Islet precursor cell (in vitro differentiated cells): ENCODE measurements at regions not wholly inside any gene's neighbourhood (a gene's known extent, or its start where the extent isn't known, plus 50 kb on each side); places are given as distances from the start of the nearest gene placed in this dataset.
"Not testable (repeated sequence)": the region's sequence is repeated elsewhere in the genome, so short reads cannot be mapped to it uniquely, and the experiment has no call there.

Experiments used
- DNase-seq: peaks from one replicate; pipeline ENCODE4 v3.0.0-alpha.2; 2018

DNA sequence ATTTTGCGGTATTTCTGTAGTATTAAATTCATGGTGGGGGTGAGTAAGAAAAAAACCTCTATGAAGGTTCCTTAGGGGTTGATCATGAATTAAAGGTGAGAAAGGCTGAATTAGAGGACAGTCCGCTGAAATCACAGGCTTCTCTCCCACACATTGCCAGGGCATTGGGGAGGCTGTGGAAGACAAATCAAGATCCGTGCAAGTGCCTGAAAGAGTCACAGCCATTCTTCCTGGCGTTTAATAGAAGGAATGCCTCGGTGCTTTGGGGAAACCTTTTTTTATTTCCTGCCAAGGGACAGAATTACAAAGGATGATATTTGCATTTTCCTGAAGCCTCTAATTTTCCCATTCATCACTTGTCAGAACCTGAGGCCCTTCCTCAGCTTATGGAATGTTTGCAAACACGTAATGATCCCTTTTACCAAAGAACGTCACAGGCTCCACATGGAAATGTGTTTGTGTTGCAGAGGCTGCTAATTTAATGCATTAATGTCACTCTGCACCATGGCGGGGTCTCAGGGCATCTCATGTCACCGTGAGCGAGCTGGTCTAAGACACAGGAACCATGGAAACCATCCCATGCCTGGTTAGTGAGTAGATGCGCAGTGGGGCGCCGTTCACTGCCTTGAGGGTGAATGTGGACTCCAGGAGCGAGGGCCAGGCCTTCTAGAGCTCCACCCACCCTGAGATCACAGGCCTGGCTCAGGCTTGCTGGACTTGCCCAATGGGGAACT is 185.9 kb upstream of the SULF2 start:
- no peak for DNase-seq

DNA sequence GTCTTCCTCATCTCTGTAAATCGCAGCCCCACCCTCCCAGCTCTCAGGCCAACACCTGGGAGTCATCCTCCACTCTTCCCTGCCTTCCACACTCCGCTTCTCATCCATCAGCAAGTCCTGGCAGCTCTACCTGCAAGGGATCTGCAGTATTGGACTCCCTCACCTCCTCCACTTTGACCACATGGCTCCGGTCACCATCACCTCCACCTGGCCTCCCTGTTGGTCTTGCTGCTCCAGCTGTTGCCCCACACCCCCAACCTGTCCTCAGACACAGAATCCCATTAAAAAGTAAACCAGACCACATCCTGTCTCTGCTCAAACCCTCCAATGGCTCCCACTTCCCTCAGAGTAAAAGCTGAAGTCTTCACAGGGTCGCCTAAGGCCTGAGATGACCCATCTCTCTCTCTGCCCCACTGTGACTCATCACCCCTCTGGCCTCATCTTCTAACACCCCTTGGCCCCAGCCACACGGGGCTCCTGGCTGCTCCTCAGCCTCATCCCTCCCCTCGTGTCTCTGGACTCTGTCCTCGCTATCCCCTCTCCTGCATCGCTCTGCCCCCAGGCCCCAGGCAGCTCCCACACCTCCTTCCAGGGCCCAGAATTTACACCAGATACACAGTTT is 185.1 kb upstream of the SULF2 start:
- peak; percentile 94 for DNase-seq

DNA sequence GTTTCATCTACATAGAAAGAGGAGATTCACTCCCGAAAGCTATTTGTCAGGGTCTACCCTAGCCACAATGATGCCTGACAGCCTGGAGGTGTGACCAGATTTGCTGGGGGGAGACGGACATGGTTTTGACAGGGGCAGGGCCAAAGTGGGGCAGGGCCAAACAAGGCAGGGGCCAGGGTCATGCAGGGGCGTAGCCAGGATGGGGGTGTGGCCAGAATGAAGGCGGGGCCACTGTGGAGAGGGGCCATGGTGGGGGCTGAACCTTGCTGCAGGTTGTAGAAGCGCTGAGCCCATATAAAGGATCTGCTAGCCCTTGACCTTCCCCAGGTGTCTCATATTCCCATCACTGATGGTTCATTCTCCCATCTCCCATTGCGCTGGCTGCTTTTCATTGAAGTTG is 184.1 kb upstream of the SULF2 start:
- DNase-seq, result no peak

DNA sequence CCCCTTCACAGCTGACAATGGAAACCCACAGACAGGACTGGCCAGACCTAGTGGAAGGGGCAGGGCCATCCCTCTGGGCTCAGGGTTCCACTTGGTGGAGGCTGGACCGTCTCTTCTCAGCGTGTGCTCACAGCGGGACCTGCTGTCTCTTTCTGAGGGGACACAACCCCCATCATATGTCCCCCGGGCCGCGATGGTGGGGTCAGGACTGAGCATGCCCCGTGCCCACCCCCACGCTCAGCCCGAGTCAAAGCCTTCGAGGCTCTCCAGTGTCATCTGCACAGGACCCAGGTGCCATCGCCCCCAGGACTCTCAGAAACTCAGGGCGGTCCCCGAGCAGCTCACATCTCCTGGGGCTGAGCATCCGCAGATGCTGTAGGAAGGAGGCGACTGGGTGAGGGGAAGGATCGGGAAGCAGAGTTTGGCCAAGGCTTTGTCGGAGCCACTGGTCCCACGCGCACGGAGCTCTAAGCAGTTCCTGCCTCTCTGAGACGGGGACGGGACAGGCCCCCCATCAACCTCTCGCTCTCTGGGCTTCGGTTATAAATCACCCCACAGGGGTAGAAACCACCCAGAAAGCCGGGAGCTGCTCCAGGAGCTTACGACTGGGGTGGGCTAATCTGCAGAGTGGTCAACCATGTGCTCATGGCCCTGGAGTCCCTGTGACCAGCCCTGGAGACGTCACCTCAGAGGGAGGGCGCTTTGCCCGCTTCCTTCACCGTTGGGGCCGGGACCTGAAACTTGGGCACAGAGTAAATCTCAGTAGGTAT is 183.4 kb upstream of the SULF2 start:
- no peak for DNase-seq

DNA sequence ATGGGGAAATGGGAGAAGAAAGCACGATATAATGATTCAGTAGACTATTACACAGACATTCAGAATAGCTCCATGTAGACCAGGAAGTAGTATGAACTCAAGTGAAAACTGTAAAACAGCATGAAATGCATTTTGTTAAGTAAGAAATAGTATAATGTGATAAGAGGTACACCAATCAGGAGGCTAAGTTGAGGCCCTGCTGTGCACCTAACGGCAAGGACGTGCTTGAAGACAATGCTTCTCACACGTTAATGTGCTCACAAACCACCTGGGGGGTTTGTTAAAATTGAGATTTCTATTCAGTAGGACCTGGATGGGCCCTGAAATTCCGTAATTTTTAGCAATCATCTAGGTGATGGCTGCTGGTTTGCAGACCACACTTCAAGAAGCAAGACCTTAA is 178.9 kb upstream of the SULF2 start:
- DNase-seq, result no peak

DNA sequence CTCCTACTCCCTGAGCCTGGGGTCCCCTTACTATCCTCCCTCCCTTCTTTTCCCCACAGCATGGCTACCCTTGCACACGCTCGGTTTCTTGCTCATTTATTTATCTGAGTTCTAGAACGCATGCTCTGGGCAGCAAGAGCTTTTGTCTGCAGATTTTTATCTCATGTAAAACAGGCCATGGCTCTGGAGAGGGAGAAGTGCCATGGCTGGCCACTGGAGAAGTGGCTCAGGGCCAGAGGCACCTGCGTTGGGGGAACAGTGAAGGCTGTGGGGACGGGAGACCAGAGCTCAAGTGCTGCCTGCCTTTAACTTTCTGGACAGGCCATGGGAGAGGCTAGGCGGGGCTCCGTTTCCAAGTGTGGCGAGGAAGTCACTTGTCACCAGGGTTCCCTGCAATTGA is 177.7 kb upstream of the SULF2 start:
- DNase-seq, result no peak

DNA sequence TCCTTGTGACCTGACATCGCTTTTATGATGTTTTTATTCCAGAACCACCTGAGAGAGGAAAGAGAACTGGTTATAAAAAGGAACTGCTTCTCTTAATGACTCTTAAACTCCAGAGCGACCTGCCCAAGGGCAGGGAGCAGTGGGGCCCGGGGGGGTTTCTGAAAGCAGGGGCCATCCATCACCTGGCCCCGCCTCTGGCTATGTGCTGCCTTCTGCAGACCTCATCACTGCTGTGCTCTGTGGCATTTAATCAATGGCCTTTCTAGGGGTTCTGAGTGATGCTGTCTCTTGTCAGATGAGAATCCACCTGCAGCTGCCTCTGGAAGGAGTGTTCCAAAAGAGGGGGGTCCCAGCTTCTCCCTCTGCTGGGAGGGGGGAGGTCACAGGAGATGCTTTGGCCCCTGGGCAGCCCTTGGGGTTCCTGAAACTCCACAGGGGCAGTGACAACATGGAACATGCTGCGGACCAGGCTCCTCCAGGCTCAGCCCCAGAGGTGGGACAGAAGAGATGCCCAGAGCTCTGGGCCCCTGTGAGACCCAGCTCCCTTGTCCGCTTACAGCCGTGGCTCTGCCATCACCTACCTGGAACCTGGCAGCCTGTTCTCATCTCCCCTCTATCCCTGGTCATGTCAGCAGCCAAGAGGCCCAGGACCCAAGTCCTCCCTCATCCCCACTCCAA is 177.1 kb upstream of the SULF2 start:
- no peak for DNase-seq

DNA sequence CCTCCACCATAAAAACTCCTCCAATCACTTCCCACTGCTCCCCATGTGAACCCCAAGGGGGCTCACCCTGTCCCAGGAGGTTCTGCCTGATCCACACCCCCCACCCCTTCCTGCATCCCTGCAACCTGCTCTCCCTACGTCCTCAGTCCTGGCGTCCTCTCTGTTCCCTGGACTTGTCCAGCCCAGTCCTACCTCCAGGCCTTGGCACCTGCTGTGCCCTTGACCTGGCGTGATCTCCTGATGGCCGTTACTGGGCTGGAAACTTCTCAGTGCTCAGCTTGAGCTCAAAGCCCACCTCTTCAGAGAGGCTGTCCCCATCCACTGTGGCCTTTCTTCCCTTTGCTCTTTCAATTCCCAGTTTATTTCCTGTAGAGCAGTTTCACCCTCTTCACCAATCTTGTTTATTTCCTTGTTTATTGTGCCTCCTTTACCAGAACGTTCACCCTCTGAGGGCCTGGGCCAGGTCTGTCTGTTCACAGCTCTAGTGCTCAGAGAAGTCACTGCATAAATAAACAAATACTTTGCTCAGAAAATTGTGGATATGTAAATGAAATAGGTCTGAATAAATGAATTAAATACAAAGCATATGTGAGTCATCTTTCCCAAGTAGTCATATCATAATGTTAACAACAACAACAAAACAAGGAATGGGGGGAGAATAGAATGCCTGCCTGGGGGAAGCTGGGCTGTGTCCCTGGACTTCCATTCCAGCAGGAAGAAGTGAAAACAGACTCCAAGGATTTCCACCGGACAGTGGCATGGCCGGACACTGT is 175.7 kb upstream of the SULF2 start:
- no peak for DNase-seq

DNA sequence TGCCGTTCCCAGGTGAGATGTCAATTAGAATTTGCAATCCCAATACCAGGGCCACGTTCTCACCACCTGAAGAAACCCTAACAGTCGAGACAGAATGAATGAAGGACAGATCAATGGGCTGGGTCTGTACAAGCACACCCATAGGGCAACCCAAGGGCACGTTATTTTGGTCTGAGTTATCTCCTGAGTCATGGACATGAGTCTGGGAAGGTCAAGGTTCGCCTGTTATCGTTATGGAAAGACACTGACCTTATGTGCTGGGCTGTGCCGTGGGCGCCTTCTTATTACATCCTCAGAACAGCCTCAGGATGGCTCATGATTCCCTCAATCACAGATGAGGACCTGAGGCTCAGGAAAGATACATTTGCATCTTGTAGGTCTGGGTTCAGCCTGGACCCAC is 175.0 kb upstream of the SULF2 start:
- DNase-seq, result no peak

DNA sequence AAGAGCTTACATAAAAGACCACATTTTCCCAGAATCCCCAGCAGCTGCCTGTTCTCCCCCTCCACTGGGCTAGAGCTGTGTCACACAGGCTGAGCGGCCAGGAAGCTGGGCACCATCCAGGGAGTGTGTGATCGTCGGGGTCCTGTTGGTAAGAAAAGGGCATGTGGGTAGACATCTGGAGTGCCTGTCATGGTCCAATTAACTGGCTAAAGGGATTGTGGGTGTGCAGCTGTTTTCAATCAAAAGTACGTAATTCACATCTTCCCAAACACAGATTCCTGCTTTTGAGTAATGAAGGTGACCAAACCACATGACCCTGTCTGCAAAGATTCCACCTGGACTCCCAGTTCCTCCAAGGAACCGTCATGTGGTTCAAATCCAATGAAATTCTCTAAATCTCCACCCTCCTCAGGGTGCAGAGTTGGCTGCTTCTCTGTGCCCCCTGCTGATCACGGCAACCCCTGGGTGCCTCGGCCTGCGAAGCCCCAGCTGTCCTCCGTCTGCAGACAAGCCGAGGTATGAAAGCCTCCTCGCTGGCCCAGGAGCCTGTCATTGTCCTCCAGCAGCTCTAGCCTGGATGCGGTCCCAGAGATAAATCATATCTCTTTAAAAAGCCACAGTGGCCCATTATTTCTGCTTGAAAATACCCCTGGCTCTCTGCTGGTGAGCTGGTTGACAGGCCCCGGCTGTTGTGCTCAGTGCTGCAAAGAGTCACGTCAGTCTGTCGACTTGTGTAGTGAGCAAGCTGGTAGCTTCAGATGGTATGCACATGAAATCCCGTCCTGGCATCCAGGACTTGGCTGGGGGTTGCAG is 172.9 kb upstream of the SULF2 start:
- DNase-seq, result not testable (repeated sequence)

DNA sequence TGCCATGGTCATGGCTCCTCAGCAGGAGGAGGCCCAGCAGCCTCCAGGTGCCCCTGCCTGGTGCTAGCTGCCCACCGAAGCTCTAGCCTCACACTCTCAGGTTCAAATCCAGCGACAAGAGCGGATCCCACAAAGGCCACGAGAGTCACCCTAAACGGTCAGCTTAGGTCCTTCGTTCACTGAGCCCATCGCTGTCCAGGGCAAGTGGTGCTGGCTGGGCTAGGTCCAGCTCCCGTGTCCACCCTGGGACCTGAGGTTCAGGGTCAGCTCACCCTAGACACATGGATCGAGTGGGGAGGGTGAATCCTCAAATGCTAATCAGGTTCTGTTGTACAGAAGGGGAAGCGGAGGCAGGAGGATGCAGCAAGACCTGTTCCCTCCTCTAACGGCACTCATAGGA is 171.9 kb upstream of the SULF2 start:
- no peak for DNase-seq

DNA sequence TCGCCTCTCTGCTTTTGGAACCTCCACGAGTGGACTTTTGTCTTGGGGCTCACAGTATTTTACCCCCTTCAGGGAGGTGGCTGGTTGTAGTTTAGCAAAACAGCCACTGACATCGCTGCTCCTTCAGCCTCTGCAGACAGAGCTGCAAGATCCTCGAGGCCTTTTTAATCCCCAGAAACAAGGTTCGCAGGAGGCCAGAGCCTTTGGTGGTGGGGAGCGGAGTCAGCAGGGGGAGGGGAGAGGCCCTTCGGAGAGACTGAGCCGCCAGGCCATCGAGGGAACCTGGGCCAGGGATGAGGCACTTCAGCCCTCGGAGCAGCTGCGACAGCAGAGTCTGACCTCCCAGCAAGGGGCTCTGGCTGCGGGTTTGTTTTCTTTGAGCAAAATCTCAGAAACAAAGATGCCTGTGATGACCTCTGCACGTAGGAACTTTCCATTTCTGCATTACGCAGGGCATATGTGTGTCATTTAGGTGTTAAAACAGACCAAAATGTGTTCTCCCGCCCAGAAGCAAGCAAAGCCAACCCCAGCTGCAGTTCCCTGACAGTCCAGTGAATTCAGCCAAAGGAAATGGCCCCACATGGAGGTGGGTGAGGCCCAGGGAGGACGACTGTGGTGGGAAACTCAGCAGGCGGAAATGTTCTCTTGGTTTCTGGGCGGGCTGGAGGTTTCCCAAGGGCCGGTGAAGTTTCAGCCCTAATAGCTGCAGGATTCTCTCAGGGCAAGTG is 171.2 kb upstream of the SULF2 start:
- no peak for DNase-seq

DNA sequence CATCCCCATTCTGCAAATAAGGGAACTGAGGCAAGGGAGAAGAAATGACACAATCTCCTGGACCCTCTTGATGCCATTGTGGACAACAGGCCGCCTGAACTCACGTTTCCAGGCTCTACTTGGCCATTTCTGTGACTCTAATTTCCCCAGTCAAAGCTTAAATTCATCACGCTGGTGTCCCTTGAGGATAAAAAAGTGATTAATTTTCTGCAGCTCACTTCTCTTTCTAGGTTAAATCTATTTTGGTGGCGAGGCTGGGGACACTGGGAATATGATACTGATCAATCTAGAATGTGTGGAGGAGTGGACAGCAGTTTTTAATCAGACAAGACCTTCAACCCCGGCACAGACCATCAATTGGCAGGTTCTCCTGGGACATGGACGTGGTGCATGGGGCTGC is 168.2 kb upstream of the SULF2 start:
- no peak for DNase-seq

DNA sequence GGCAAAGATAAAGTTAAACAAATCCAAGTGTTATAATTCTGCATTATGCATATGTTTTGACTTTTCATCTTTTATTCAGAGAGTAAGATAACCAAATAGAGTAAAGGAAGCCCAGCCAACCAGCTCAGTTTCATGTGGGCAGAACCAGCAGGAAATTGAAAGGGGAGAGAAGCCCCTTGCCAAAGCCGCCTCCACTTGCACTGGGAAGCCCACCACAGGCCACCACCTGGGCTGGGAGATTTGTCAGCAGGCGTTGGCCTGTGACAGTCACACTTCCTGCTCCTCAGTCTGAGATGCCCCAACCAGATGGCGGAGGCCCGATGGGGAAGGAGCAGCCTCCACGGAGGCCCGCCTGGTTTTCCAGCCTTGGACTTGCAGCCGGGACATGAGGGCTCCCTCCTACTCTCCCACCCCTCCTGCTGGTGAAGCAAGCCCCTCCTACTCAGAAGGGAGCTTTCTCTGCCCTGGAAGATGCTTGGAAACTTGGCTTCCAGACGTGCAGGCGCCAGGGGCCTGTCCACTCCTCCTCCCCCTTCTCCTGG is 166.8 kb upstream of the SULF2 start:
- DNase-seq, result no peak

DNA sequence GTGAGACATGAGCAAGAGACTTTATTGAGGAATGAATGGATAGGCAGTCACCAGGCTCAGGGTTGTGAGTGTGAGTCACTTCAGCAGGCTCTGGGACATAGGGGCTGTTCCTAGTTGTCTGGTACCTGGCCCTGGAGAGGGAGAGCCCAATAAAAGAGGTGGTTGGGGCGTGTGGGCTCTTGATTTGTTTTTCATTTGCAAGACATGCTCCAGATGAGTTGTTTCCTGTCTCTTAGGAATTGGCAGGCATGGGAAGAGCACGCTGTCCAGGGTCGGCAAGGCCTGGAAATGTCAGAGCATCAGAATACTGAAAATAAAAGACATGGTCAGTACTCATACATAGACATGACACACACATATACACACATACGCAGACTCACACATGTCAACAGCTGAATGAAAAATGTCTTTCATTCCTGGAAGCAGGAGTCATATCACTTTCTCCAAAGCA is 166.3 kb upstream of the SULF2 start:
- DNase-seq, result peak; percentile 79

DNA sequence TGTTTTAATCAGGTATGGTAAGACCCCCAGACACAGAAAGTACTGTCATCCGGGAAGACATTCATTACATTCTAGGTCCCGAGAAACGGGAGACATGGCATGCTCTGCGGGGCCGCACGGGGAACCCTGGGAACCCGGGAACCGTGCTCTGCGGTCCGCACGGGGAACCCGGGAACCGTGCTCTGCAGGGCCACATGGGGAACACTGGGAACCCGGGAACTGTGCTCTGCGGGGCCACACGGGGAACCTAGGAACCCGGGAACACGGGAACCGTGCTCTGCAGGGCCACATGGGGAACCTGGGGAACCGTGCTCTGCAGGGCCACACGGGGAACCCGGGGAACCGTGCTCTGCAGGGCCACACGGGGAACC is 165.6 kb upstream of the SULF2 start:
- no peak for DNase-seq

DNA sequence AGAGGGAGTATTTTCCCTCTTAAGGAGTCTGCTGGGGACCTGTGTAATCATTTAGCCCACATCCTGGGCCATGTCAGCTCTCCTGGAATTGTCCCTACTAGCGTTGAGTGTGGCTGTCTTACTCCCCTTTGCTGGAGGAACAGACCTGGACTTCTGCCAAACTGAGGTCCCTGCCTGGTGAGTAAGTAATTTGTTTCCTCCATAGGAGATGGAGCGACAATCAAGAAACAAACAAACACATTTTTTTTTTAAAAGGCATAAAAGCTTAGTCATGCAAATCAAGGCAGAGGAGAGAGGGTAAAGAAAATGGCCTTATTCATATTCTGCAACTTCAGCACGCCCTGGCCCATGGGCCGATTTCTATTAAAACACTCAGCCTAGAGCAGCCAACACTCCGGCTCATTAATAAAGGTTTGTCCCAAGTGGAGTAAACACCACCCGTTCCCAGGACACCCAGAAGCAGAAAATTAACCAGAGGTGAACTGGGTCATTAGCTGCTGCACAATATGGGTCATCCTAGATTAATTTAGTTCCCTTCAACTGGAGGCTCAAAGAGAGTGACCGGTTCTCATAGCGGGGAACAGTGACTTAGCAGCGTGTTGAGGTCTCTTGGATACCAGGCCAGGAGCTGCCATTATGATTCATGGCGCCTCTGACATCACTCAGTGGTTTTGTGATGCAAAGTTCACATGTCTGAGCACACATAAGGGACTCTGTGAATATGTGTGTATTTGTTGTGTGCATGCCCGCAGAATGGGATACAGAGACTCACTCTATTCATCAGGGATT is 165.0 kb upstream of the SULF2 start:
- no peak for DNase-seq

DNA sequence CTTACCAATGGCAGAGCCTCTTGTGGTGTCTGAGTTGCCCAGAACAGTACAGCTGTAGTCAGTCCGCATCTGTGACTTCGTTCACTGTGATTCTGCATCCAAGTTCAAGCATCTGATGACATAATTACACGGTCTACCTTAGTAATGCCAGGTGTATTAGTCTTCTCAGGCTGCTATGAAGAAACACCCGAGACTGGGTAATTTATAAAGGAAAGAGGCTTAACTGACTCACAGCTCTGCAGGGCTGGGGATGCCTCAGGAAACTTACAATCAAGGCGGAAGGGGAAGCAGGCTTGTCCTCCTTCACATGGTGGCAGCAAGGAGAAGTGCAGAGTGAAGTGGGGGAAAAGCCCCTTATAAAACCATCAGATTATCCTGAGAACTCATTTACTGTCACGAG is 163.9 kb upstream of the SULF2 start:
- DNase-seq, result no peak

DNA sequence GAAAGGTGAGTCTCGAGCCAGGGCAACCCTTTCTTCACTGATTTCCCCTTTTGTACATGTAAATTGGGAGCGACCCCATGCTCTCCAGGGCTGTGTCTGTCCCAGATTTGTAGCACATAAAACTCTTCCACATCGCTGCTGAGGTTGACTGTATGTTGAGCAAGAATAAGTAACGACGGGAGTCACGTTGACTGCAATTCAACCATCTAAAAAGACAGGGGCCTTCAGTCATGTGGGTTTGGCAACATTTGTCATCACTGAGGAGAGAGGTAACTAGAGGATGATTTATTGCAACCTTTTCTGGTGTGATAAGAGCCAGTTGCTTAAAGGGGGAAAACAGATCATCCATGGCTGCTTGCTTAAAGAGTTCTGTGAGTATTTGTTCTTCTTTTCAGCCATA is 159.4 kb upstream of the SULF2 start:
- no peak for DNase-seq

DNA sequence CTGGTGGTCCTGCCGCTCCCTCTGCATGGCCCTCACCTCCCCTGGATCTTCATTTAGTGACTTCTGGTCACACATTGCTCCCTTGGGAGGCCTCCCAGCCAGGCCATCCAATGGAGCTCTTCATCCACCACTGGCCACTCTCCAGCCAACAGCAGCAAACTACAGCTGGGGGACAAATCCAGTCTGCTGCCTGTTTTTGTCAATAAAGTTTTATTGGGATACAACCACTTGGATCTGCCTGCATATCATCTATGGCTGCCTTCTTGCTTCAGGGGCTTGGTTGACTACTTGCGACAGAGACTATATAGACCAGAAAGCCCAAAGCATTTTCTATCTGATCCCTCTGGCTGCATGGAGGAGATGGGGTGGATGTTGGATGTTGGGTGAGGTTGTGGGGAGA is 156.6 kb upstream of the SULF2 start:
- no peak for DNase-seq
